SK-N-SH (cell line): ENCODE measurements at regions not wholly inside any gene's neighbourhood (a gene's known extent, or its start where the extent isn't known, plus 50 kb on each side); places are given as distances from the start of the nearest gene placed in this dataset.

Experiments used
- CTCF ChIA-PET: fragments of 300-600, 350-600 bp; formaldehyde crosslinking; extraction: SDS; loops from one replicate; lab custom pipeline; 2021; lab: Yijun Ruan, JAX
- POLR2A ChIA-PET: fragments of 350-600 bp; sonication (Branson Sonifier 250); formaldehyde crosslinking; extraction: SDS; loops from one replicate; lab custom pipeline; 2020; ENCODE audit warnings: antibody characterized with exemption, inconsistent platforms; lab: Yijun Ruan, JAX
- DNase-seq: peaks from one replicate; pipeline ENCODE4 v3.0.0; 2012
- H2AFZ ChIP-seq: fragments of 200-600 bp; sonication (generic); 2 replicates; pipeline ENCODE4 v1.8.1; 2016; ENCODE audit warnings: antibody characterized with exemption, mild to moderate bottlenecking, low read depth
- H3F3A ChIP-seq: fragments of 200-600 bp; sonication (generic); replicated peaks from 2 replicates; pipeline ENCODE3; 2016; ENCODE audit warnings: antibody characterized with exemption, mild to moderate bottlenecking; ENCODE audit not compliant: insufficient read depth
- H3K27ac ChIP-seq, 2 experiments: fragments of 200-500 bp in 1 of 2; fragments of 200-600 bp in 1 of 2; sonication (Bioruptor generic) in 1 of 2; sonication (generic), shearing (Covaris generic) in 1 of 2; 2 replicates each; pipeline versions ENCODE4 v1.5.1 to v1.6.1; 2014 to 2016; ENCODE audit warnings: low read depth in 2 of 2, inconsistent platforms in 1 of 2, low read length in 1 of 2, mild to moderate bottlenecking in 1 of 2, mixed read lengths in 1 of 2
- H3K27me3 ChIP-seq: fragments of 200-600 bp; sonication (generic), shearing (Covaris generic); 2 replicates; pipeline ENCODE4 v1.6.1; 2016; ENCODE audit warnings: mixed run types; ENCODE audit not compliant: insufficient read depth
- H3K36me3 ChIP-seq, 2 experiments: fragments of 200-500 bp in 1 of 2; fragments of 200-600 bp in 1 of 2; sonication (Bioruptor generic) in 1 of 2; sonication (generic) in 1 of 2; replicated peaks in 1 of 2; 2 replicates each; pipeline versions ENCODE3 to v1.5.1; 2014 to 2016; ENCODE audit warnings: low read length in 1 of 2, mild to moderate bottlenecking in 1 of 2; ENCODE audit not compliant: insufficient read depth in 2 of 2, control insufficient read depth in 1 of 2
- H3K4me1 ChIP-seq, 2 experiments: fragments of 200-500 bp in 1 of 2; fragments of 200-600 bp in 1 of 2; sonication (Bioruptor generic) in 1 of 2; sonication (generic), shearing (Covaris generic) in 1 of 2; 2 replicates each; pipeline versions ENCODE4 v1.5.1 to v1.6.1; 2014 to 2016; ENCODE audit warnings: low read depth in 1 of 2, low read length in 1 of 2, mixed run types in 1 of 2; ENCODE audit not compliant: insufficient read depth in 2 of 2, control insufficient read depth in 1 of 2
- H3K4me2 ChIP-seq: fragments of 200-600 bp; sonication (generic), shearing (Covaris generic); 2 replicates; pipeline ENCODE4 v1.6.1; 2017; ENCODE audit warnings: mixed run types
- H3K4me3 ChIP-seq, 2 experiments: fragments of 200-500 bp in 1 of 2; fragments of 200-600 bp in 1 of 2; sonication (Bioruptor generic) in 1 of 2; sonication (generic), shearing (Covaris generic) in 1 of 2; 2 replicates each; pipeline versions ENCODE4 v1.5.1 to v1.8.1; 2014 to 2016; ENCODE audit warnings: low read depth in 2 of 2, inconsistent platforms in 1 of 2, low read length in 1 of 2, mild to moderate bottlenecking in 1 of 2, mixed read lengths in 1 of 2, moderate library complexity in 1 of 2
- H3K79me2 ChIP-seq: fragments of 200-600 bp; sonication (generic); 2 replicates; pipeline ENCODE4 v1.8.1; 2017; ENCODE audit warnings: mild to moderate bottlenecking; ENCODE audit not compliant: insufficient read depth
- H3K9ac ChIP-seq: fragments of 200-600 bp; sonication (generic); 2 replicates; pipeline ENCODE4 v1.6.1; 2017; ENCODE audit warnings: mixed run types
- H3K9me2 ChIP-seq: fragments of 200-600 bp; sonication (generic); 2 replicates; pipeline ENCODE4 v1.6.1; 2017; ENCODE audit warnings: mixed run types
- H3K9me3 ChIP-seq: fragments of 200-600 bp; sonication (generic); 2 replicates; pipeline ENCODE4 v1.6.1; 2017; ENCODE audit warnings: mixed run types, mild to moderate bottlenecking, moderate library complexity
- H4K20me1 ChIP-seq: fragments of 200-600 bp; sonication (generic); 2 replicates; pipeline ENCODE4 v1.6.1; 2017; ENCODE audit warnings: mild to moderate bottlenecking, mixed run types; ENCODE audit not compliant: insufficient read depth
- EZH2phosphoT487 ChIP-seq: fragments of 200-600 bp; sonication (generic); IDR thresholded peaks from 2 replicates; pipeline ENCODE4 v1.6.1; 2017; ENCODE audit warnings: low read depth, mixed run types, mild to moderate bottlenecking, antibody characterized with exemption, moderate library complexity, borderline replicate concordance
- GABPA ChIP-seq: IDR thresholded peaks from 2 replicates; pipeline ENCODE4 v1.4.0; 2012; ENCODE audit warnings: low read depth, mild to moderate bottlenecking
- GATA2 ChIP-seq: sonication (generic); formaldehyde crosslinking; IDR thresholded peaks from 2 replicates; pipeline ENCODE4 v1.5.0; 2020; ENCODE audit warnings: mild to moderate bottlenecking, missing genetic modification reagents
- POLR2AphosphoS5 ChIP-seq: IDR thresholded peaks from 2 replicates; pipeline ENCODE4 v1.6.1; 2012; ENCODE audit warnings: low read depth, low read length
- RCOR1 ChIP-seq: fragments of 150-350 bp; IDR thresholded peaks from 2 replicates; pipeline ENCODE4 v1.6.1; 2017; ENCODE audit warnings: antibody characterized with exemption, low read length
- REST ChIP-seq: IDR thresholded peaks from 2 replicates; pipeline ENCODE4 v1.6.1; 2012; ENCODE audit warnings: mild to moderate bottlenecking, low read depth, low read length, moderate library complexity
- RFX5 ChIP-seq: IDR thresholded peaks from 2 replicates; pipeline ENCODE4 v1.6.1; 2012; ENCODE audit warnings: mild to moderate bottlenecking, improper control_type of control experiment, low read length
- RXRA ChIP-seq: IDR thresholded peaks from 2 replicates; pipeline ENCODE4 v1.4.0; 2012; ENCODE audit warnings: low read depth, mild to moderate bottlenecking, borderline replicate concordance
- SIN3A ChIP-seq: IDR thresholded peaks from 2 replicates; pipeline ENCODE4 v1.6.1; 2012; ENCODE audit warnings: low read depth, mild to moderate bottlenecking, low read length, moderate library complexity, borderline replicate concordance
- YY1 ChIP-seq: IDR thresholded peaks from 2 replicates; pipeline ENCODE4 v1.4.0; 2012; ENCODE audit warnings: low read depth, mild to moderate bottlenecking
- WGBS: methylation state at CpG from one replicate; pipeline ENCODE4 v1.1.6; 2017; ENCODE audit warnings: low lambda C conversion rate; 5-methylcytosine and 5-hydroxymethylcytosine counted together
- TF ChIP-seq, protein P1 (sequence below): IDR thresholded peaks from 2 replicates; pipeline ENCODE4 v1.4.0; 2012; ENCODE audit warnings: low read depth, borderline replicate concordance
- TF ChIP-seq, protein P2 (sequence below): IDR thresholded peaks from 2 replicates; pipeline ENCODE4; 2012

DNA sequence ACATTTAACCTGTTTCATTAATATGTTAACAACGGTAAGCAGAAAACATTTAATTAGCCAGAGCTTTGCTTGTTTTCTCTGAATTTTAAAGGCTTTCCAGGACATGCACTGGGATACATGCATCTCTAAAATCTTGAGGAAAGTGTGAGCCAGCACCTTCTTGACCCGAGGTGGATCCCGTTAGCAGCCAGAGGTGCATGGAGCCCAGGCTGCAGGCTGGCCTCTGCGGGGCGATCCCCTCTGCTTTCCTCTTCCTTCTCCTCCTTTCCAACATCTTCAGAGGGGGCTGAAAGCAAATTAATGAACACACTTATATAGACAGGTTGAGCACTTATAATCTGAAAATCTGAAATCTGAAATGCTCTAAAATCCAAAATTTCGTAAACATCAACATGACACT lies 128.7 kb upstream of the CST7 start:
- WGBS = 36% methylated on average over 6 of the region's 6 CpGs
- H3K9me3 ChIP-seq = no peaks in the 10 kb centered on the region
- H3K4me3 ChIP-seq = no peak overlapping the region
- H3K79me2 ChIP-seq = no peaks in the 10 kb centered on the region
- no peaks in the 10 kb centered on the region for H3K9me2 ChIP-seq
- no peak overlapping the region for H3K4me2 ChIP-seq
- CTCF ChIA-PET = no interaction called here
- H4K20me1 ChIP-seq = no peaks in the 10 kb centered on the region
- H3K27me3 ChIP-seq = no peaks in the 10 kb centered on the region
- TF ChIP-seq YY1 (no peak), RXRA (no peak), RCOR1 (no peak), POLR2AphosphoS5 (no peak), GATA2 (CRISPR knock-in tag) (no peak), RFX5 (no peak), EZH2phosphoT487 (no peak), REST (no peak)
- TF ChIP-seq, protein P1, sequence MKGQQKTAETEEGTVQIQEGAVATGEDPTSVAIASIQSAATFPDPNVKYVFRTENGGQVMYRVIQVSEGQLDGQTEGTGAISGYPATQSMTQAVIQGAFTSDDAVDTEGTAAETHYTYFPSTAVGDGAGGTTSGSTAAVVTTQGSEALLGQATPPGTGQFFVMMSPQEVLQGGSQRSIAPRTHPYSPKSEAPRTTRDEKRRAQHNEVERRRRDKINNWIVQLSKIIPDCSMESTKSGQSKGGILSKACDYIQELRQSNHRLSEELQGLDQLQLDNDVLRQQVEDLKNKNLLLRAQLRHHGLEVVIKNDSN = no peak
- no peaks in the 10 kb centered on the region for H3K4me1 ChIP-seq
- no peak overlapping the region for H3K27ac ChIP-seq
- DNase-seq = no peak
- no peak overlapping the region for H2AFZ ChIP-seq
- H3K9ac ChIP-seq = no peak overlapping the region
- no peaks in the 10 kb centered on the region for H3K36me3 ChIP-seq
- POLR2A ChIA-PET = no interaction called here
- H3F3A ChIP-seq = no peaks in the 10 kb centered on the region

DNA sequence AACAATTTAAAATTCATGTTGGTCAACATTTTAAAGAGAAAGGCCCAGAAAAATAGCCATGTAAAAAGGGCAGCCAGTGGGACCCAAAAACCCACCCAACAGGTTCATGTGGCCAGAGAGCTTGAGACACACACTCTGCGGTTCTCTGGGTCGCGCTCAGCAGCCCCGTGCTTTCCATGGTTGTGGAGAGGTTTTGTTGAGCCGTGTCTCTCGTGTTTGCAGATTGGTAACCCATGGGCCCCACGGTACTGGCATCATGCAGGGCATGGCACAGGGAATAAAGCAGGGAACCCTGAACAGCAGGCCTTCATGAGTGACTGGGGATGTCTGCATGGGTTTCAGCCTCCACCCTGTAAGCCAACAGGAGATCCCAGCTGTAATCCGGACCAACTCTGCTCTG lies 127.7 kb upstream of the CST7 start:
- no peak overlapping the region for H3K4me3 ChIP-seq
- H3F3A ChIP-seq = no peaks in the 10 kb centered on the region
- no peak for DNase-seq
- no peaks in the 10 kb centered on the region for H3K9me3 ChIP-seq
- no peak overlapping the region for H2AFZ ChIP-seq
- ChIA-PET POLR2A (no interaction called here), CTCF (no interaction called here)
- H3K27ac ChIP-seq = no peak overlapping the region
- H4K20me1 ChIP-seq = no peaks in the 10 kb centered on the region
- no peaks in the 10 kb centered on the region for H3K79me2 ChIP-seq
- no peak overlapping the region for H3K9ac ChIP-seq
- H3K4me1 ChIP-seq = no peaks in the 10 kb centered on the region
- WGBS = 43% methylated on average over 1 of the region's 8 CpGs
- no peaks in the 10 kb centered on the region for H3K36me3 ChIP-seq
- no peaks in the 10 kb centered on the region for H3K9me2 ChIP-seq
- H3K27me3 ChIP-seq = no peaks in the 10 kb centered on the region
- no peak overlapping the region for H3K4me2 ChIP-seq
- TF ChIP-seq, protein P1 = no peak
- TF ChIP-seq SIN3A (no peak), GABPA (no peak), POLR2AphosphoS5 (no peak)
- TF ChIP-seq, protein P2, sequence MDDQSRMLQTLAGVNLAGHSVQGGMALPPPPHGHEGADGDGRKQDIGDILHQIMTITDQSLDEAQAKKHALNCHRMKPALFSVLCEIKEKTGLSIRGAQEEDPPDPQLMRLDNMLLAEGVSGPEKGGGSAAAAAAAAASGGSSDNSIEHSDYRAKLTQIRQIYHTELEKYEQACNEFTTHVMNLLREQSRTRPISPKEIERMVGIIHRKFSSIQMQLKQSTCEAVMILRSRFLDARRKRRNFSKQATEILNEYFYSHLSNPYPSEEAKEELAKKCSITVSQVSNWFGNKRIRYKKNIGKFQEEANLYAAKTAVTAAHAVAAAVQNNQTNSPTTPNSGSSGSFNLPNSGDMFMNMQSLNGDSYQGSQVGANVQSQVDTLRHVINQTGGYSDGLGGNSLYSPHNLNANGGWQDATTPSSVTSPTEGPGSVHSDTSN = no peak
